Liver (tissue), 3 donors: ENCODE measurements at regions not wholly inside any gene's neighbourhood (a gene's known extent, or its start where the extent isn't known, plus 50 kb on each side); places are given as distances from the start of the nearest gene placed in this dataset.

Source experiments
- HNF4G ChIP-seq: IDR thresholded peaks from 2 replicates; pipeline ENCODE4 v1.6.1; 2016; ENCODE audit warnings: antibody characterized with exemption
- RAD21 ChIP-seq, 2 donors: IDR thresholded peaks; 2 replicates each; pipeline ENCODE4 v1.6.1; 2016; ENCODE audit warnings: antibody characterized with exemption in 2 of 2, mild to moderate bottlenecking in 2 of 2
- SP1 ChIP-seq: IDR thresholded peaks from 2 replicates; pipeline ENCODE4 v1.6.1; 2018; ENCODE audit warnings: antibody characterized with exemption, mild to moderate bottlenecking
- TAF1 ChIP-seq: conservative IDR thresholded peaks from 2 replicates; pipeline ENCODE4 v1.6.1; 2016; ENCODE audit warnings: antibody characterized with exemption, mild to moderate bottlenecking
- YY1 ChIP-seq: IDR thresholded peaks from 2 replicates; pipeline ENCODE4 v1.6.1; 2016; ENCODE audit warnings: antibody characterized with exemption, mild to moderate bottlenecking
- TF ChIP-seq, protein P1 (sequence below): fragments of 150-350 bp; IDR thresholded peaks from 2 replicates; pipeline ENCODE4 v1.5.1; 2017; ENCODE audit warnings: improper control_type of control experiment, low read depth, low read length; ENCODE audit not compliant: missing input control
- TF ChIP-seq, protein P2 (sequence below): IDR thresholded peaks from 2 replicates; pipeline ENCODE4 v1.6.1; 2016; ENCODE audit warnings: antibody characterized with exemption, mild to moderate bottlenecking
- donor health status: healthy.
- donor health status: healthy.

DNA sequence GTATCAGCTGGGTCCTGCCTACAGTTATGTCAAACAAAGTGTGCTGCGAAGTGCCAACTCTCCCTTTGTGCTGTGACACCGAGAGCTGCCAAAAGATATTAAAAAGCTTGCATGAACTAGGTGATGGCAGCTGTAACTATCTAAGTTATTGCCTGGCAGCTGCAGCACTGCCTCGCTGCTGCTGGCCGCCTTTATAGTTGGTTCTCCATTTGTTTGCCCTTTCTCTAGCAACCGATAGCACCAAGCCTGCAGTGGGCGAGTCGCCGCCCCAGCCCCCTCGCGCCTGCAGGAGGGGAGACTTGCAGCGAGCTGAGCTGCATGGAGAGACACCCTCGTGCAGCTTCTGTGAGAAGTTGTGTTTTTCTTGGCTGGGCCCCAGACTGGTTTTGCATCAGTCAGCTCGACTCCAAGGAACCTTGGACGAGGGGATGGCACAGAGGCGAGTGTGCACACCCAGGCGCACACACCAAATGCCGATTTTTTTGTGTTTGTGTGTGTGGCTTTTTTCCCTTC, 330.6 kb downstream of the RPS6KC1 start:
- no peak for TF ChIP-seq YY1
- no peak for TF ChIP-seq SP1
- TF ChIP-seq, protein P1, sequence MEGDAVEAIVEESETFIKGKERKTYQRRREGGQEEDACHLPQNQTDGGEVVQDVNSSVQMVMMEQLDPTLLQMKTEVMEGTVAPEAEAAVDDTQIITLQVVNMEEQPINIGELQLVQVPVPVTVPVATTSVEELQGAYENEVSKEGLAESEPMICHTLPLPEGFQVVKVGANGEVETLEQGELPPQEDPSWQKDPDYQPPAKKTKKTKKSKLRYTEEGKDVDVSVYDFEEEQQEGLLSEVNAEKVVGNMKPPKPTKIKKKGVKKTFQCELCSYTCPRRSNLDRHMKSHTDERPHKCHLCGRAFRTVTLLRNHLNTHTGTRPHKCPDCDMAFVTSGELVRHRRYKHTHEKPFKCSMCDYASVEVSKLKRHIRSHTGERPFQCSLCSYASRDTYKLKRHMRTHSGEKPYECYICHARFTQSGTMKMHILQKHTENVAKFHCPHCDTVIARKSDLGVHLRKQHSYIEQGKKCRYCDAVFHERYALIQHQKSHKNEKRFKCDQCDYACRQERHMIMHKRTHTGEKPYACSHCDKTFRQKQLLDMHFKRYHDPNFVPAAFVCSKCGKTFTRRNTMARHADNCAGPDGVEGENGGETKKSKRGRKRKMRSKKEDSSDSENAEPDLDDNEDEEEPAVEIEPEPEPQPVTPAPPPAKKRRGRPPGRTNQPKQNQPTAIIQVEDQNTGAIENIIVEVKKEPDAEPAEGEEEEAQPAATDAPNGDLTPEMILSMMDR, result no peak
- no peak for TF ChIP-seq RAD21 (IDR thresholded peaks at IDR 0.05)
- TF ChIP-seq, protein P2, sequence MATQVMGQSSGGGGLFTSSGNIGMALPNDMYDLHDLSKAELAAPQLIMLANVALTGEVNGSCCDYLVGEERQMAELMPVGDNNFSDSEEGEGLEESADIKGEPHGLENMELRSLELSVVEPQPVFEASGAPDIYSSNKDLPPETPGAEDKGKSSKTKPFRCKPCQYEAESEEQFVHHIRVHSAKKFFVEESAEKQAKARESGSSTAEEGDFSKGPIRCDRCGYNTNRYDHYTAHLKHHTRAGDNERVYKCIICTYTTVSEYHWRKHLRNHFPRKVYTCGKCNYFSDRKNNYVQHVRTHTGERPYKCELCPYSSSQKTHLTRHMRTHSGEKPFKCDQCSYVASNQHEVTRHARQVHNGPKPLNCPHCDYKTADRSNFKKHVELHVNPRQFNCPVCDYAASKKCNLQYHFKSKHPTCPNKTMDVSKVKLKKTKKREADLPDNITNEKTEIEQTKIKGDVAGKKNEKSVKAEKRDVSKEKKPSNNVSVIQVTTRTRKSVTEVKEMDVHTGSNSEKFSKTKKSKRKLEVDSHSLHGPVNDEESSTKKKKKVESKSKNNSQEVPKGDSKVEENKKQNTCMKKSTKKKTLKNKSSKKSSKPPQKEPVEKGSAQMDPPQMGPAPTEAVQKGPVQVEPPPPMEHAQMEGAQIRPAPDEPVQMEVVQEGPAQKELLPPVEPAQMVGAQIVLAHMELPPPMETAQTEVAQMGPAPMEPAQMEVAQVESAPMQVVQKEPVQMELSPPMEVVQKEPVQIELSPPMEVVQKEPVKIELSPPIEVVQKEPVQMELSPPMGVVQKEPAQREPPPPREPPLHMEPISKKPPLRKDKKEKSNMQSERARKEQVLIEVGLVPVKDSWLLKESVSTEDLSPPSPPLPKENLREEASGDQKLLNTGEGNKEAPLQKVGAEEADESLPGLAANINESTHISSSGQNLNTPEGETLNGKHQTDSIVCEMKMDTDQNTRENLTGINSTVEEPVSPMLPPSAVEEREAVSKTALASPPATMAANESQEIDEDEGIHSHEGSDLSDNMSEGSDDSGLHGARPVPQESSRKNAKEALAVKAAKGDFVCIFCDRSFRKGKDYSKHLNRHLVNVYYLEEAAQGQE, result no peak
- TF ChIP-seq HNF4G, result no peak
- no peak for TF ChIP-seq TAF1
